Smooth muscle cell (in vitro differentiated cells): ENCODE measurements at regions not wholly inside any gene's neighbourhood (a gene's known extent, or its start where the extent isn't known, plus 50 kb on each side); places are given as distances from the start of the nearest gene placed in this dataset.

Experiments used
- DNase-seq: peaks from one replicate; lab custom pipeline; 2025; ENCODE audit not compliant: unreplicated experiment; lab: John Stamatoyannopoulos, UW
- H2AFZ ChIP-seq: fragments of 200-600 bp; sonication (generic); 2 replicates; pipeline ENCODE4 v1.6.0; 2016; ENCODE audit warnings: antibody characterized with exemption, low read depth, mild to moderate bottlenecking
- H3F3A ChIP-seq: fragments of 200-600 bp; sonication (generic); 2 replicates; pipeline ENCODE4 v1.6.0; 2017; ENCODE audit warnings: antibody characterized with exemption, low read depth
- H3K27ac ChIP-seq: fragments of 200-600 bp; sonication (generic); 2 replicates; pipeline ENCODE4 v1.5.1; 2016; ENCODE audit warnings: low read depth, mild to moderate bottlenecking
- H3K27me3 ChIP-seq: fragments of 200-600 bp; sonication (generic); 2 replicates; pipeline ENCODE4 v1.6.1; 2016; ENCODE audit warnings: low read depth, mild to moderate bottlenecking
- H3K36me3 ChIP-seq: fragments of 200-600 bp; sonication (generic); 2 replicates; pipeline ENCODE4 v1.5.1; 2016; ENCODE audit warnings: low read depth
- H3K4me1 ChIP-seq: fragments of 200-600 bp; sonication (generic); 2 replicates; pipeline ENCODE4 v1.5.1; 2016; ENCODE audit warnings: low read depth
- H3K4me2 ChIP-seq: fragments of 200-600 bp; sonication (generic); 2 replicates; pipeline ENCODE4 v1.6.0; 2016; ENCODE audit warnings: mild to moderate bottlenecking
- H3K4me3 ChIP-seq: fragments of 200-600 bp; sonication (generic); 2 replicates; pipeline ENCODE4 v1.5.1; 2016; ENCODE audit warnings: mild to moderate bottlenecking
- H3K79me2 ChIP-seq: fragments of 200-600 bp; sonication (generic); 2 replicates; pipeline ENCODE4 v1.6.0; 2016; ENCODE audit warnings: low read depth, mild to moderate bottlenecking
- H3K9ac ChIP-seq: fragments of 200-600 bp; sonication (generic); 2 replicates; pipeline ENCODE4 v1.6.0; 2016; ENCODE audit warnings: low read depth
- H3K9me3 ChIP-seq: fragments of 200-600 bp; sonication (generic); replicated peaks from 2 replicates; pipeline ENCODE4 v1.5.1; 2016; ENCODE audit warnings: low read depth
- H4K20me1 ChIP-seq: fragments of 200-600 bp; sonication (generic); 2 replicates; pipeline ENCODE4 v1.6.0; 2016; ENCODE audit warnings: low read depth
- WGBS: methylation state at CpG from one replicate; pipeline ENCODE4 v1.1.7; 2016; ENCODE audit warnings: low lambda C conversion rate; 5-methylcytosine and 5-hydroxymethylcytosine counted together
- TF ChIP-seq, protein P1 (sequence below): fragments of 200-600 bp; sonication (generic); IDR thresholded peaks from 2 replicates; pipeline ENCODE4 v1.5.1; 2017; ENCODE audit warnings: borderline replicate concordance, mild to moderate bottlenecking, antibody characterized with exemption; ENCODE audit not compliant: insufficient read depth, poor library complexity, severe bottlenecking

DNA sequence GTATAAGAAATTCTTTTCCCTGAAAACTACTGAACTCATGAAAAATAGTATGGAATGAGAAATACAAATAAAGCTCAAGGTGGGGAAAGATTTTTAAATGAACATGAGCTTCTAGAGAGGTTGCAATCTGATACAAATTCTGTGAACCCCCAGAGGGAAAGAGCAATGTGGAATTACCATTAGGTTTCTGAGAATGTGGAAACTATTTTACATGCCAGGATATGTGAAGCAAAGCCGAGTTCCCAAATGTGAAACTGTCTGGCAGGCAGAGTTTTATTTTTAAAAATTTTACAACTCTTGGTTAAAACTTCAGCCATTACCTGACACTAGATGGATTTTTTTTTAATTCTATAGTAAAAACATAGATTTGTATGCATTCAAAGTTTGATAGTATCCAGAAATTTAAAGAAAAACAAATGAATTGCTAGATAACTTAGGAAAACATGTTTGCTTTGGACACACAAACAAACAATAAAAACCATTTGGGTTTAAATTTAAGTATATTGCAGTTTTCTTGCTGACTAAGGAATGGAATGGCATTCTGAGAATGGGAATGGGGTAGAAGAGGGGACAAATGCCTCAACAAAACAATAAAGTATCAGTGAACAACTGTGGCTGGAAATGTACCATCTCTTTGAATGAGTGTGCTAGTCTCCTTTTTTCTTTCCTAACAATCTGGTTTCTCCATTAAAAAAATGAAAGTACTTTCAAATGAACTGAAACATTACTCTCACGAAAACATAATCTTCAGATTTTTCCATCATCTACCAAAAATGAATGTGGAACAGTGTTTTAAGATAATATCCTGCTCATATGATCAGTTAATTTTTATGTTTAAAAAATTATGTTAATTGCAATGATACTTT lies 99.6 kb downstream of the PCDH18 start:
- 83% methylated on average over 2 of the region's 2 CpGs for WGBS
- Histone ChIP-seq H3K9me3 (no peaks in the 10 kb centered on the region), H3K79me2 (no peaks in the 10 kb centered on the region), H3F3A (no peaks in the 10 kb centered on the region), H3K9ac (no peak overlapping the region), H2AFZ (peak overlapping the region; percentile 55), H3K27me3 (no peaks in the 10 kb centered on the region), H4K20me1 (no peaks in the 10 kb centered on the region), H3K4me2 (peak overlapping the region; percentile 6), H3K4me3 (no peak overlapping the region), H3K4me1 (no peaks in the 10 kb centered on the region), H3K27ac (no peak overlapping the region), H3K36me3 (no peaks in the 10 kb centered on the region)
- TF ChIP-seq, protein P1, sequence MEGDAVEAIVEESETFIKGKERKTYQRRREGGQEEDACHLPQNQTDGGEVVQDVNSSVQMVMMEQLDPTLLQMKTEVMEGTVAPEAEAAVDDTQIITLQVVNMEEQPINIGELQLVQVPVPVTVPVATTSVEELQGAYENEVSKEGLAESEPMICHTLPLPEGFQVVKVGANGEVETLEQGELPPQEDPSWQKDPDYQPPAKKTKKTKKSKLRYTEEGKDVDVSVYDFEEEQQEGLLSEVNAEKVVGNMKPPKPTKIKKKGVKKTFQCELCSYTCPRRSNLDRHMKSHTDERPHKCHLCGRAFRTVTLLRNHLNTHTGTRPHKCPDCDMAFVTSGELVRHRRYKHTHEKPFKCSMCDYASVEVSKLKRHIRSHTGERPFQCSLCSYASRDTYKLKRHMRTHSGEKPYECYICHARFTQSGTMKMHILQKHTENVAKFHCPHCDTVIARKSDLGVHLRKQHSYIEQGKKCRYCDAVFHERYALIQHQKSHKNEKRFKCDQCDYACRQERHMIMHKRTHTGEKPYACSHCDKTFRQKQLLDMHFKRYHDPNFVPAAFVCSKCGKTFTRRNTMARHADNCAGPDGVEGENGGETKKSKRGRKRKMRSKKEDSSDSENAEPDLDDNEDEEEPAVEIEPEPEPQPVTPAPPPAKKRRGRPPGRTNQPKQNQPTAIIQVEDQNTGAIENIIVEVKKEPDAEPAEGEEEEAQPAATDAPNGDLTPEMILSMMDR: no peak
- DNase-seq: no peak

DNA sequence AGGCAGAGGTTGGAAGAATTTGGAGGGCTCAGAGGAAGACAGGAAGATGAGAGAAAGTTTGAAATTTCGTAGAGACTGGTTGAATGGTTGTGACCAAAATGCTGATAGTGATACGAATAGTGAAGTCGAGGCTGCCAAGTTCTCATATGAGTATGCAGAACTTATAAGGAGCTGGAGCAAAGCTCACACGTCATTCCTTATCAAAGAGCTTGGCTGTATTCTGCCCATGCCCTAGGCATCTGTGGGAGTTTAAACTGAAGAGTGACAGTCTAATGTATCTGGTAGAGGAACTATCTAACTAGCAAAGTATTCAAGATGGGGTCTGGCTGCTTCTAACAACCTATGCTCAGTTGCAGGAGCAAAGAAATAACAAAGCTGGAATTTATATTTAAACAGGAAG lies 102.1 kb downstream of the PCDH18 start:
- H3K27ac ChIP-seq: no peak overlapping the region
- no peak for DNase-seq
- peak overlapping the region; percentile 30 for H2AFZ ChIP-seq
- no peaks in the 10 kb centered on the region for H3K9me3 ChIP-seq
- H3F3A ChIP-seq: no peaks in the 10 kb centered on the region
- no peak overlapping the region for H3K4me3 ChIP-seq
- no peaks in the 10 kb centered on the region for H3K36me3 ChIP-seq
- no peaks in the 10 kb centered on the region for H3K4me1 ChIP-seq
- no peak overlapping the region for H3K9ac ChIP-seq
- no peak overlapping the region for H3K4me2 ChIP-seq
- no peaks in the 10 kb centered on the region for H3K79me2 ChIP-seq
- 81% methylated on average over 4 of the region's 4 CpGs for WGBS
- no peaks in the 10 kb centered on the region for H3K27me3 ChIP-seq
- TF ChIP-seq, protein P1: no peak
- no peaks in the 10 kb centered on the region for H4K20me1 ChIP-seq

DNA sequence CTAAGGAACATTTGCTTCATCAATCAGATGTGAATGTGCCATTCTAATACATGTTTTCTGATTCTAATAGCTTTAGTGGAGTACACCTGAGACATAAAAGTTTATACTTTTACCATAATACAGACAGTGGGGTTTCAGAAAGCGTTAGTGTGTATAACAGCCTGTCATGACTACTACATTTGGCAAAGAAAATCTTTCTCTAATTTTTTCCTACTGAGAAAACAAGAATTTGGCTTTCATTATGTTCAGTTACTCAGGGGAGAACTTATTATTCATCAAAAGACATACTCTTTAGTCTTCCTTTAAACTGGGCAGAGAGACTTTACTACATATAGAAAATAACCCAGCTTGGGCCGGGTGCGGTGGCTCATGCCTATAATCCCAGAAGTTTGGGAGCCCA lies 104.9 kb downstream of the PCDH18 start:
- DNase-seq: no peak

More for the DNA sequence above, 104.9 kb downstream of the PCDH18 start:
- 94% methylated on average over 3 of the region's 3 CpGs for WGBS
- Histone ChIP-seq H3K4me3 (no peak overlapping the region), H3K4me1 (no peaks in the 10 kb centered on the region), H3K4me2 (no peak overlapping the region), H3K36me3 (no peaks in the 10 kb centered on the region), H3K27me3 (no peaks in the 10 kb centered on the region), H3K27ac (no peak overlapping the region), H4K20me1 (no peaks in the 10 kb centered on the region), H3K9me3 (no peaks in the 10 kb centered on the region), H3K79me2 (no peaks in the 10 kb centered on the region), H2AFZ (no peak overlapping the region), H3F3A (no peaks in the 10 kb centered on the region), H3K9ac (no peak overlapping the region)
- TF ChIP-seq, protein P1: no peak
